Choroid plexus epithelial cell (primary cell): ENCODE measurements at regions not wholly inside any gene's neighbourhood (a gene's known extent, or its start where the extent isn't known, plus 50 kb on each side); places are given as distances from the start of the nearest gene placed in this dataset.

ENCODE experiments used
- DNase-seq: peaks from one replicate; pipeline ENCODE4 v3.0.0-alpha.2; 2010; ENCODE audit warnings: low read depth
- H3K4me3 ChIP-seq: 2 replicates; pipeline ENCODE4 v1.5.1; 2011; ENCODE audit warnings: low read depth, mild to moderate bottlenecking, control low read depth, low read length, moderate library complexity
- CTCF ChIP-seq: conservative IDR thresholded peaks from 2 replicates; pipeline ENCODE4 v1.5.1; 2011; ENCODE audit warnings: low read depth, mild to moderate bottlenecking, control low read depth, inconsistent platforms, low read length, moderate library complexity

- H3K4me3 ChIP-seq = no peak overlapping the region
- DNase-seq = no peak
- TF ChIP-seq CTCF = no peak
Observed at GRCh38 chr13:72160977-72161376, 294.0 kb upstream of the DACH1 start.

- TF ChIP-seq CTCF = no peak
- DNase-seq = no peak
Observed at GRCh38 chr13:72156760-72157159, 289.8 kb upstream of the DACH1 start.

GRCh38 chr13:72153272-72153671, 286.3 kb upstream of the DACH1 start:
- no peak for TF ChIP-seq CTCF
- no peak for DNase-seq

More at GRCh38 chr13:72156760-72157159, 289.8 kb upstream of the DACH1 start:
- H3K4me3 ChIP-seq = no peak overlapping the region

GRCh38 chr13:72151241-72151640, 284.2 kb upstream of the DACH1 start:
- TF ChIP-seq CTCF = no peak
- H3K4me3 ChIP-seq = no peak overlapping the region
- DNase-seq = peak; percentile 87

More at GRCh38 chr13:72153272-72153671, 286.3 kb upstream of the DACH1 start:
- no peak overlapping the region for H3K4me3 ChIP-seq

- no peak for TF ChIP-seq CTCF
- DNase-seq = no peak
- H3K4me3 ChIP-seq = no peak overlapping the region
Observed at GRCh38 chr13:72150502-72150901, 283.5 kb upstream of the DACH1 start.

- no peak for DNase-seq
- no peak for TF ChIP-seq CTCF
- H3K4me3 ChIP-seq = no peak overlapping the region
Observed at GRCh38 chr13:72149701-72150100, 282.7 kb upstream of the DACH1 start.

GRCh38 chr13:72146816-72147215, 279.8 kb upstream of the DACH1 start:
- no peak for DNase-seq
- H3K4me3 ChIP-seq = no peak overlapping the region
- no peak for TF ChIP-seq CTCF
